ENCODE measurements at regions not wholly inside any gene's neighbourhood (a gene's known extent, or its start where the extent isn't known, plus 50 kb on each side); places are given as distances from the start of the nearest gene placed in this dataset.
"Not testable (repeated sequence)": the region's sequence is repeated elsewhere in the genome, so short reads cannot be mapped to it uniquely, and the experiment has no call there.

GRCh38 chr14:65153101-65153500 is 50.8 kb upstream of the MAX start:
- no peak for DNase-seq (ENCODE audit: low read depth in 2 of 2, low spot score in 1 of 2)

GRCh38 chr14:65156568-65157366 is 54.5 kb upstream of the MAX start:
- no peak for DNase-seq (ENCODE audit: low read depth in 2 of 2, low spot score in 1 of 2)

DNA sequence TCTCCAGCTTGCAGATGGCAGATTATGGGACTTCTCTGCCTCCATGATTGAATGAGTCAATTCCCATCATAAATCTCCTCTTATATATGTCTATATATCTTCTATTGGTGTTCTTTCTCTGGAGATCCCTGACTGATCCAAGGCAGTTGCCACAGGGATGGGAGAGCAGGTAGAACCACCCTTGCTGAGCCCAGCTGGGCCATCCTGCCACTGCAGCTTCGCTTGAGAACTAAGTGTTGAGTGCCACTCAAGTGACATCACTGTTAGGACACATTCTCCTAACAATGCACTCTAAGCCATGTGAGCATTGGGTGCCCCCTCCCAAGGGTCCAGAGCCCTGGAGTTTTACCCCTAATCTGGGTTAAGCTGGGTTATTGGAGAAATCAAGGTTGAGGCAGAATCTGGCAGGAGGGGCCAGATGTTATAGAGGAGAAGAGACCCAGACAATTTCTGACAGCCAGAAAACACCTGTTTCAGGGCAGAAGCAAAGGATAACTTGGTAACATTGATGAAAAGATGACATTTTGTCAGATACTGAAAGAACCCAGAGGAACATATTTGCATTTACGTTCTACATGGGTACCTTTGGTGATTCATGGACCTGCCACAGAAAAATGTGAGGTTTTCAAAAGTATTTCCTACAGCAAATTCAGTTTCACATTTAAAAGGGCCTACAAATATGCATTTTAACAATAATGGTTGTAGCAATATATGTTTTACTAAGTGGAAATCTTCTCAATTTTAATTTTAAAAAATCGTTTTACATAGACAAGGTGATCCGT is 57.2 kb upstream of the MAX start:
- DNase-seq (ENCODE audit: low read depth in 2 of 2, low spot score in 1 of 2) = no peak

GRCh38 chr14:65160091-65160490 is 57.8 kb upstream of the MAX start:
- DNase-seq (ENCODE audit: low read depth in 2 of 2, low spot score in 1 of 2) = no peak

- DNase-seq (ENCODE audit: low read depth in 2 of 2, low spot score in 1 of 2) = no peak
These were observed 59.7 kb upstream of the MAX start for GRCh38 chr14:65162031-65162430.

GRCh38 chr14:65164068-65164824 is 61.9 kb upstream of the MAX start:
- DNase-seq (ENCODE audit: low read depth in 2 of 2, low spot score in 1 of 2) = no peak

DNA sequence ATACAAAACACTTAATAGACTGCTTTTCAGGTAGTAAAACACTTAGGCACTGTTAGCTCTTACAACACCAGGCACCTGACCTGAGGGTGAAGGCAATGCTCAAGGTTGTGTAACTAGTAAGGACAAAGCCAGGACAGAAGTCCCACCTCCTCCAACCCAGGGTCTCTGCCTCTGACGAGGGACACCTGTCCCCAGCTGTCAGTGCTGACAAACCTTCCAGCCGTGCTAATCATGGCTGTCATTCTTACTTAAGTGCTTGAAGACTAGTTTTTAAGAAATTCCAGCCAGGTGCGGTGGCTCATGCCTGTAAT is 62.5 kb upstream of the MAX start:
- no peak for DNase-seq (ENCODE audit: low read depth in 2 of 2, low spot score in 1 of 2)

DNA sequence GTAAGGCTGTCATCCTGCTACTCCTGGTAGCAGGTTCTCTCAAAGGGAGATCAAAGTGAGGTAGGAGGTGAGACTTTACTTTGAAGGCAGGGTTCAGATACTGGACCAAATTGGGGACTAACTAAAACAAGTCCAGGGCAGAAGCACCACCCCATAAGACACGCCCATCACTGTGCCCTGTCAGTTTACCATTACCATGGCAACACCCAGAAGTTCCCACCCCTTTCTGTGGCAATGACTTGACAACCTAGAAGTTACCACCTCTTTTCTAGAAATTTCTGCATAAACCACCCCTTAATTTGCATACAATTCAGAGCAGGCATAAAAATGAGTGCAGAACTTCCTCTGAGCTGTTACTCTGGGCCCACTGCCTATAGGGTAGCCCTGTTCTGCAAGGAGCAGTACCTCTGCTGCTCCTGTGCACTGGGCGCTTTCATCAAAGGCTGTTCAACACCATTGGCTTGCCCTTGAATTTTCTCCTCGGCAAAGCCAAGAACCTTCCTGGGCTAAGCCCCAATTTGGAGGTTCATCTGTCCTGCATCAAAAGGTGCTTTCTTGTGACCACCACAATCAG is 64.8 kb upstream of the MAX start:
- DNase-seq (ENCODE audit: low read depth in 2 of 2, low spot score in 1 of 2) = no peak

GRCh38 chr14:65168840-65169239 is 66.5 kb upstream of the MAX start:
- DNase-seq (ENCODE audit: low read depth in 2 of 2, low spot score in 1 of 2) = no peak

- DNase-seq (ENCODE audit: low read depth in 2 of 2, low spot score in 1 of 2) = no peak
These were observed 67.0 kb upstream of the MAX start for GRCh38 chr14:65169351-65169750.

- DNase-seq (ENCODE audit: low read depth in 2 of 2, low spot score in 1 of 2) = no peak
These were observed 68.0 kb upstream of the MAX start for GRCh38 chr14:65170318-65170717.

GRCh38 chr14:65170768-65171507 is 68.6 kb upstream of the MAX start:
- DNase-seq (ENCODE audit: low read depth in 2 of 2, low spot score in 1 of 2) = peak; percentile 0 to 9

DNA sequence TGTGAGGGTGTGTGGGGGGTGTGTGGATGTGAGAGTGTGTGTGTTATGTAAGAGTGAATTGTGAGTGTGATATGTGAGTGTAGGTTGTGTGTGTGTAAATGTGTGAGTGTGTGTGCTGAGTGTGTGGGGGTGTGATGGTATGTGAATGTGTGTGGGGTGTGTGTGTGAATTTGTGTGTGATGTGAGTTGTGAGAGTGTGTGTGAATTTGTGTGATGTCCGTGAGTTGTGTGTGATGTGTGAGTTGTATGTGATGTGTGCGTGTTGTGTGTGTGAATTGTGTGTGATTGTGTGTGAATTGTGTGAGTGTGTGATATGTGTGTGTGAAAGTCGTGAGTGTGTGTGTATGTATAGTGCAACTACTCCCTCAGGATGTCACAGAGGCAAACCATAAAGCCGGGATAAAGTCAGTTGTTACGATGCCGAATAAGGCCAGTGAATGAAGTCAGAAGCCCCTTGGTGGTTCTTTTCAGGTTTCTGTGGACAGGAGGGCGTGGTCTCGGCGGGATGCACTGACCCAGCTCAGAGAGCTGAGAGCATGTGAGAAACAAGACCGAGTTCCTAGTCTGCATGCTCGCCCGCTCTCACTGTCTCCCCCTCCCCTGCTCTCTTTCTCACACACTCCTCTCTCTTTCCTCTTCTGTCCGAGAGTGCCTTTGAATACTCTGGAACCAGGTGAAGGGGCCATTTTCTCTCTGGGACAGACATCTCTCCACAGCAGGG is 71.8 kb upstream of the MAX start:
- DNase-seq (ENCODE audit: low read depth in 2 of 2, low spot score in 1 of 2) = no peak

DNA sequence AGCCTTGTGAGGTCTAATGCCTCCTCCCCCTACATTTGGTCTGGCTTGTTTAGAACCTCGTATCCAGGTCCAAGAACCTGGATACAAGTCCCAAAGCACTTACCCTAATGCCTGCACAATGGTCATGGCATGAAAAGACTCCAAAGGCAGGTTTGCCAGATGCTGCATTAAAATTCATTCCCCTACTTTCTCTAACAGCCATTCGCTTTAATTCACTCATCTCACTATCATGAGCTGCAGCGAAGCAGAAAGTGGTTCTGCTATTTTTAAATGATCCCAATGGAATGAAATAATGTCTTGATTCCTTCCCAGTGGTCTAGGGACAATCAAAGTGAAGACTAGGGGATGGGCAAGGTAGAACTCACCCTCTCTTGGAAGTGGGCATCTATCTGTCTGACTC is 72.5 kb upstream of the MAX start:
- DNase-seq (ENCODE audit: low read depth in 2 of 2, low spot score in 1 of 2) = no peak

GRCh38 chr14:65177551-65177950 is 75.2 kb upstream of the MAX start:
- no peak for DNase-seq (ENCODE audit: low read depth in 2 of 2, low spot score in 1 of 2)

- DNase-seq (ENCODE audit: low read depth in 2 of 2, low spot score in 1 of 2) = not testable (repeated sequence)
These were observed 76.9 kb upstream of the MAX start for GRCh38 chr14:65179231-65179630.

DNA sequence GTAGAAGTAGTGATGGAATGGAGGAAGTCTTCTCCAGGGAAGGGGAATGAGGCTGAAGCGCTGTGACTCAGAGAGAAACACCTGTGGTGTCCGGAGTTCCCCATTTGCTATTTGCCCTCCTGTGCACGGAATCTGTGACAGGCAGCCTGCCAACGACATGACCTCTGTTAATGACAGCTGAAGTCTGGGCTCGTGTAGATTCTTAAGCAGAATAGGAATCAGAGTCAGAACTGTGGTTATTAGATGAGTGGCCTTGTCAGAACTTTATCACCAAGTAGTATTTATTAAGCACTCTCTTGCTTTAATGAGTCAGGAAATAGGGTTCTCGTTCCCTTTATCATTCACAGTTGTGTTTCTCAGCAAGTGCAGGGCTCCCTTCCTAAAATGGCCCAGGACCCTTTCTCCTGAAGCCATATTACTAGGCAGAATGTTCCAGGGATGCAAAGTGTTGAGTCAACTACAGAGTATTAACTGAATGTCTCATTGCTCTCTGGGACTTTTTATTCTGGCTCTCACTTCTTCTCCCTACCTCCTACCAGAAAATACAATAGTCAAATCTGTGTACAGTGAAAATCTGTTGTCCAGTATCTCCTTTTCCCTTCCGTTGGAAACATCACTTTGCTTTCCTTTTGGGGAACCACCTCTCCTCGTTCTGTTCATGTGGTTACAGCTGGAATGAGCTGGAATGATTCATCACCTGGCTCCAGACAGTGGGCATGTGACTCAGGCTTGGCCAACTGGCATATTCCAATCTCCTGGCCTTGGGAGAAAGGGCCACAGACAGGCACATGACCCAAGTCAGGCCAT is 77.8 kb upstream of the MAX start:
- DNase-seq (ENCODE audit: low read depth in 2 of 2, low spot score in 1 of 2) = no peak

GRCh38 chr14:65180725-65181025 is 78.4 kb upstream of the MAX start:
- no peak for DNase-seq (ENCODE audit: low read depth in 2 of 2, low spot score in 1 of 2)

GRCh38 chr14:65184032-65184764 is 81.9 kb upstream of the MAX start:
- DNase-seq (ENCODE audit: low read depth in 2 of 2, low spot score in 1 of 2) = no peak

All from stimulated activated CD8-positive, alpha-beta memory T cell treated with anti-CD3 and anti-CD28 coated beads, Interleukin-4, amount 100 ng/mL, for 1 hour (primary cell).